SU-DHL-6 (cell line): ENCODE measurements at regions not wholly inside any gene's neighbourhood (a gene's known extent, or its start where the extent isn't known, plus 50 kb on each side); places are given as distances from the start of the nearest gene placed in this dataset.

Experiments
- CTCF ChIP-seq: fragments of 200-600 bp; sonication (generic); IDR thresholded peaks from one replicate; pipeline ENCODE4 v1.5.1; 2017; ENCODE audit warnings: antibody characterized with exemption, mild to moderate bottlenecking, low read length, moderate library complexity; ENCODE audit not compliant: insufficient read depth, poor library complexity, severe bottlenecking
- EZH2phosphoT487 ChIP-seq: fragments of 200-600 bp; sonication (generic), shearing (Covaris generic); conservative IDR thresholded peaks from 2 replicates; pipeline ENCODE4 v1.6.1; 2018; ENCODE audit warnings: mild to moderate bottlenecking, antibody characterized with exemption, low read length, moderate library complexity, mixed read lengths

- TF ChIP-seq CTCF (no peak), EZH2phosphoT487 (no peak)
Observed at GRCh38 chr6:62645274-62645673, 359.2 kb upstream of the KHDRBS2 start.
